Loucy (cell line): ENCODE measurements at regions not wholly inside any gene's neighbourhood (a gene's known extent, or its start where the extent isn't known, plus 50 kb on each side); places are given as distances from the start of the nearest gene placed in this dataset.

Source experiments
- EZH2phosphoT487 ChIP-seq: fragments of 200-600 bp; IDR thresholded peaks from 2 replicates; pipeline ENCODE4 v1.6.1; 2018; ENCODE audit warnings: antibody characterized with exemption, mild to moderate bottlenecking, moderate library complexity, borderline replicate concordance
- TF ChIP-seq, protein P1 (sequence below): fragments of 200-600 bp; sonication (generic); conservative IDR thresholded peaks from 2 replicates; pipeline ENCODE4 v1.5.1; 2014; ENCODE audit warnings: mild to moderate bottlenecking, antibody characterized with exemption, low read length

DNA sequence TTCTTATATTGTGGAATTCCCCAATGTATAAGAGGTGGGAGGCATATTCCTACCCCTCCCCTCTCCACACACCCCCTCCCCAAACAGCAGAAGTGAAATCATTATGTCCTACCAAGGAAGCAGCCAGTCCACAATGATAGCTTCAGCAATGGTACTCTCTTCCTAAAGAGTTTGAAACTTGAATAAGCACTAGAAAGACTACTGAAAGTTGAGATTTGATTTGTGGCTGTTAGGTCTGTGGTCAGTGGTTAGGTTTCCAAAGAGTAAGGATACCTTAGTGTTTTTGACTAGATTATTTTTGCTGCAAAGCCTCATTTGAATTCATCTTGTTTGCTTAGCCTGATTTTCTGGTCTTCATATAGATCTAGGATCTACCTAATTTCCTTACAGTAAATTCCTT is 242.2 kb downstream of the DKK2 start:
- TF ChIP-seq, protein P1, sequence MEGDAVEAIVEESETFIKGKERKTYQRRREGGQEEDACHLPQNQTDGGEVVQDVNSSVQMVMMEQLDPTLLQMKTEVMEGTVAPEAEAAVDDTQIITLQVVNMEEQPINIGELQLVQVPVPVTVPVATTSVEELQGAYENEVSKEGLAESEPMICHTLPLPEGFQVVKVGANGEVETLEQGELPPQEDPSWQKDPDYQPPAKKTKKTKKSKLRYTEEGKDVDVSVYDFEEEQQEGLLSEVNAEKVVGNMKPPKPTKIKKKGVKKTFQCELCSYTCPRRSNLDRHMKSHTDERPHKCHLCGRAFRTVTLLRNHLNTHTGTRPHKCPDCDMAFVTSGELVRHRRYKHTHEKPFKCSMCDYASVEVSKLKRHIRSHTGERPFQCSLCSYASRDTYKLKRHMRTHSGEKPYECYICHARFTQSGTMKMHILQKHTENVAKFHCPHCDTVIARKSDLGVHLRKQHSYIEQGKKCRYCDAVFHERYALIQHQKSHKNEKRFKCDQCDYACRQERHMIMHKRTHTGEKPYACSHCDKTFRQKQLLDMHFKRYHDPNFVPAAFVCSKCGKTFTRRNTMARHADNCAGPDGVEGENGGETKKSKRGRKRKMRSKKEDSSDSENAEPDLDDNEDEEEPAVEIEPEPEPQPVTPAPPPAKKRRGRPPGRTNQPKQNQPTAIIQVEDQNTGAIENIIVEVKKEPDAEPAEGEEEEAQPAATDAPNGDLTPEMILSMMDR: no peak
- TF ChIP-seq EZH2phosphoT487: no peak
